ENCODE measurements at regions not wholly inside any gene's neighbourhood (a gene's known extent, or its start where the extent isn't known, plus 50 kb on each side); places are given as distances from the start of the nearest gene placed in this dataset.

DNA sequence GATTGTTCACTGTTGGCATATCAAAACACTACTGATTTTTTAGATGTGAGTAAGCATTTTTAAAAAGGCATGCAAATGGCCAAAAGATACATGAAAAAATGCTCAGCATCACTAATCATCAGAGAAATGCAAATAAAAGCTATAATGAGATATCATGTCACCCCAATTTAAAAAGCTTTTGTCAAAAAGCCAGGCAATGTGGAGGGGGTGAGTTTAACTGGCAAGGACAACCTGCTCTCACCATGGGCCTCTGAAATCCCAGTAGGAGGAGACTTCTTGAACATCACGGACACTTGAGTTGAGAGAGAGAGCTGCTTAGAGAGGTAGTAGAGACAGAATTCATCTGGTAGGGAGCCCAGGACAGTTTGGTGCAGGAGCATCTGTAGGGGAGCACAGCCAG, 347.1 kb upstream of the MPDZ start:
- CTCF ChIA-PET = no interaction called here
- peaks cover 22% of the 10 kb centered on the region for H3K9me3 Mint-ChIP-seq
- H3K27ac Mint-ChIP-seq = no peak overlapping the region
- H3K4me3 Mint-ChIP-seq = no peak overlapping the region
- H3K36me3 Mint-ChIP-seq = no peaks in the 10 kb centered on the region
- DNase-seq = no peak
- H3K4me1 Mint-ChIP-seq = no peaks in the 10 kb centered on the region
- no peaks in the 10 kb centered on the region for H3K27me3 Mint-ChIP-seq

GRCh38 chr9:13621872-13622564, 342.5 kb upstream of the MPDZ start:
- no peaks in the 10 kb centered on the region for H3K4me1 Mint-ChIP-seq
- H3K27ac Mint-ChIP-seq = no peak overlapping the region
- no peaks in the 10 kb centered on the region for H3K27me3 Mint-ChIP-seq
- H3K36me3 Mint-ChIP-seq = no peaks in the 10 kb centered on the region
- DNase-seq = no peak
- no peak overlapping the region for H3K4me3 Mint-ChIP-seq
- CTCF ChIA-PET = no interaction called here
- peaks cover 4% of the 10 kb centered on the region for H3K9me3 Mint-ChIP-seq

- H3K36me3 Mint-ChIP-seq = no peaks in the 10 kb centered on the region
- H3K27ac Mint-ChIP-seq = no peak overlapping the region
- DNase-seq = no peak
- H3K27me3 Mint-ChIP-seq = no peaks in the 10 kb centered on the region
- H3K9me3 Mint-ChIP-seq = no peaks in the 10 kb centered on the region
- no peaks in the 10 kb centered on the region for H3K4me1 Mint-ChIP-seq
- no peak overlapping the region for H3K4me3 Mint-ChIP-seq
- CTCF ChIA-PET = no interaction called here
These were observed 337.1 kb upstream of the MPDZ start for GRCh38 chr9:13616491-13617035.

GRCh38 chr9:13615660-13616490, 336.4 kb upstream of the MPDZ start:
- CTCF ChIA-PET = no interaction called here
- no peaks in the 10 kb centered on the region for H3K27me3 Mint-ChIP-seq
- DNase-seq = no peak
- H3K4me1 Mint-ChIP-seq = no peaks in the 10 kb centered on the region
- H3K27ac Mint-ChIP-seq = no peak overlapping the region
- H3K9me3 Mint-ChIP-seq = no peaks in the 10 kb centered on the region
- no peak overlapping the region for H3K4me3 Mint-ChIP-seq
- no peaks in the 10 kb centered on the region for H3K36me3 Mint-ChIP-seq

GRCh38 chr9:13614060-13614459, 334.6 kb upstream of the MPDZ start:
- no peak overlapping the region for H3K27ac Mint-ChIP-seq
- no peaks in the 10 kb centered on the region for H3K4me1 Mint-ChIP-seq
- H3K36me3 Mint-ChIP-seq = no peaks in the 10 kb centered on the region
- CTCF ChIA-PET = no interaction called here
- no peaks in the 10 kb centered on the region for H3K9me3 Mint-ChIP-seq
- no peak overlapping the region for H3K4me3 Mint-ChIP-seq
- no peaks in the 10 kb centered on the region for H3K27me3 Mint-ChIP-seq
- DNase-seq = no peak

DNA sequence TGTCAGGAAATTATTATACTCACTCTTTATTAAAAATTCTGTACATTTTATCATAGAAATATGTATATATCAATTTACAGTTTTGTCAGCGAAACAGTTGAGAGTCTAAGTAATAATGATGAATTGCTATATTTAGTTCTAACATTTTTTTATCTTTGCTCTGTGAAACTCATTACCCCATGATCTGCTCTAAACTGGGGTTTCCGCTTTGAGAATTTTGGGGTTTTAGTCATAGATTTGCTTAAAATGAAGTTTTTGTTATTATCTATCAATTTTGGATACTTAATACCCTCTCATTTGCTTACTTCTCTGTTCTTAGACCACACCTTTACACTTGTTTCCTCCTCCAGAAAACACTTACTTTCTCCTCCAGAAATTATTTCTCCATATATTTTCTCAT, 333.8 kb upstream of the MPDZ start:
- CTCF ChIA-PET = no interaction called here
- Mint-ChIP-seq H3K4me3 (no peak overlapping the region), H3K27ac (no peak overlapping the region), H3K9me3 (no peaks in the 10 kb centered on the region), H3K4me1 (no peaks in the 10 kb centered on the region), H3K27me3 (no peaks in the 10 kb centered on the region), H3K36me3 (no peaks in the 10 kb centered on the region)
- no peak for DNase-seq

DNA sequence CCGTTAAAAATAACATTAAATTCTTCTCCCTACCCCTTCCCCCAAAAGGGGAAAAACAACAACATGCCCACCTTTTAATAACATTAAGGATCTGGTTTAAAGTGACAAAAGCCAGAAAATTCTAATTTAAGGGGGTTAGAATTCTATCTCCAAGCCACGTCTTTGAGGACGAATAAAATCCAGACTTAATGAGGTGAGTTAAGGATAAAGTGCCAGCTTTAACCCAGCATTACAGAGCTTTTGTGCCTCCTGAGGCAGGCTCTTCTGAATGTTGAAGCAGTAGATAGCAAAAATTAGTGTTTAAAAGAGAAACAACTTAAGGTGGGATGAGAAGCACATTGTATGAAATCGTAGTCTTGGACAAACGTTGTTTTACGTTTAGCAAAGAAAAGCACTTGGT, 329.0 kb upstream of the MPDZ start:
- CTCF ChIA-PET = no interaction called here
- no peak overlapping the region for H3K27ac Mint-ChIP-seq
- no peak for DNase-seq
- H3K4me1 Mint-ChIP-seq = no peaks in the 10 kb centered on the region
- H3K27me3 Mint-ChIP-seq = no peaks in the 10 kb centered on the region
- peaks cover 2% of the 10 kb centered on the region for H3K9me3 Mint-ChIP-seq
- no peak overlapping the region for H3K4me3 Mint-ChIP-seq
- H3K36me3 Mint-ChIP-seq = no peaks in the 10 kb centered on the region

DNA sequence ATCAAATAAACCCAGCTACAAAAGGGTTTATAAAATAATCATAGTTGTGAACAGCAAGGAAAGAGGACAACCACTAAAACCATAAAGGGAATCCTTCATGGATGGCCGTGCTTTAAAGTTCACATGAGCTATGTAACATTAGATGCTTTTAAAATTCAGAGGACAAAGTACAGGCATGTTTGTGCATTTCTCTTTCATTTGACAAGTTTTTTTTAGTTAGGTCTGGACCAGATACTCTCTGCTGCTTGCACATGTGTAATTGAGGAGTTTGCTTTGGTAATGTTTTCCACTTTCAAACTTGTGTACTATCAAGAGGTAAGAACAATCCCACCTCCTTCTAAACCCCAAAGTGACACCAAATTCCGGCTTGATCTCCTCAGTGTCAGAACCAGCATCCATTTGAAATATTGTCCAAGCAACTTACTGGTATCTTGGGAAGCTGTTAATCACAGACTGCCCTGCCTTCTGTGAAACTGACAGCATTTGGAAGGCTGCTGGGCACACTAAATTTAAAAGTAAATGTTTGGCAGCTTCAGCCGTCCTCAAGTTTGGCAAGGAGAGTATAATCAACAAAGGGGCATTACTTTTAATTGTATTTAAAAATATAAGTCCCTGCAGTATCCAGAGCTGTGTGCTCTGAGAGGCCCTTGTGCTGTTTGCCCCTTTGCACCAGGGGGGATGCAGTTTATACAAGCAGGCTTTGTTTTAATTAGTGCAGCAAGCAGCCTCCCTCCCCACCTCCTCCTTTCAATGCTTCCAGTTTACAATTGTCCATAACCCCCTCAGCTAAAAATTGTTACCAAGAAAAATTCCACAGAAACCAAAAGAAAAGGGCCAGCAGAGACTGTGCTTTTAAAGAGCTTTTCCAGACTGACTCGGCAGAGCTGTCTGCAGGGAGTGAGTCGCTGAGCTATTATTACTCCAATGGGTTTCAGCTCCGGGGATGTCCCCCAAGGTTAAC, 328.3 kb upstream of the MPDZ start:
- Mint-ChIP-seq H3K27ac (no peak overlapping the region), H3K4me1 (no peaks in the 10 kb centered on the region), H3K9me3 (peaks cover 6% of the 10 kb centered on the region), H3K27me3 (no peaks in the 10 kb centered on the region), H3K36me3 (no peaks in the 10 kb centered on the region), H3K4me3 (no peak overlapping the region)
- no peak for DNase-seq
- CTCF ChIA-PET = no interaction called here

GRCh38 chr9:13606586-13606985, 327.1 kb upstream of the MPDZ start:
- CTCF ChIA-PET = no interaction called here
- no peak overlapping the region for H3K4me3 Mint-ChIP-seq
- H3K9me3 Mint-ChIP-seq = peaks cover 7% of the 10 kb centered on the region
- no peaks in the 10 kb centered on the region for H3K4me1 Mint-ChIP-seq
- H3K27me3 Mint-ChIP-seq = no peaks in the 10 kb centered on the region
- no peak for DNase-seq
- H3K27ac Mint-ChIP-seq = no peak overlapping the region
- H3K36me3 Mint-ChIP-seq = no peaks in the 10 kb centered on the region

GRCh38 chr9:13603921-13604320, 324.4 kb upstream of the MPDZ start:
- CTCF ChIA-PET = no interaction called here
- no peaks in the 10 kb centered on the region for H3K36me3 Mint-ChIP-seq
- H3K27me3 Mint-ChIP-seq = no peaks in the 10 kb centered on the region
- no peak overlapping the region for H3K27ac Mint-ChIP-seq
- no peaks in the 10 kb centered on the region for H3K4me1 Mint-ChIP-seq
- H3K4me3 Mint-ChIP-seq = no peak overlapping the region
- DNase-seq = no peak
- peaks cover 7% of the 10 kb centered on the region for H3K9me3 Mint-ChIP-seq

DNA sequence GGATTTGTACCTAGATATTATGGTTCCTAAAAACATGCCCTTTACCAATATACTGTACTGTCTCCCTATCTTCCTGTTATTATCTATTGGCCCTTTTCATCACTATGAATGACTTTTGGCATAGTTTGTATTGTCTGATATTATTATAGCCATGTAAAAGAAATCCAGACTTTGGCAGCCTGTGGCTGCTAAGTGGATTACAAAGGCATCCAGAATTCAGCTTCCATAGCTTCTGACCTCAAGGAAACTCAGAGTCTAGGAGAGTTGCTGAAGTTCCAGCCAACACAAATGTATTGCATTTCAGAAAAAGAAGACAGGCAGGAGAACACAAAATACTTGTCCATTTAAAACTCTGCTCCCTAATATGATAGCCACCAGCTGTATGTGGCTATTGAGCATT, 319.2 kb upstream of the MPDZ start:
- no peak overlapping the region for H3K27ac Mint-ChIP-seq
- no peaks in the 10 kb centered on the region for H3K36me3 Mint-ChIP-seq
- H3K9me3 Mint-ChIP-seq = peaks cover 5% of the 10 kb centered on the region
- no peak for DNase-seq
- no peaks in the 10 kb centered on the region for H3K4me1 Mint-ChIP-seq
- CTCF ChIA-PET = no interaction called here
- H3K27me3 Mint-ChIP-seq = no peaks in the 10 kb centered on the region
- H3K4me3 Mint-ChIP-seq = no peak overlapping the region

DNA sequence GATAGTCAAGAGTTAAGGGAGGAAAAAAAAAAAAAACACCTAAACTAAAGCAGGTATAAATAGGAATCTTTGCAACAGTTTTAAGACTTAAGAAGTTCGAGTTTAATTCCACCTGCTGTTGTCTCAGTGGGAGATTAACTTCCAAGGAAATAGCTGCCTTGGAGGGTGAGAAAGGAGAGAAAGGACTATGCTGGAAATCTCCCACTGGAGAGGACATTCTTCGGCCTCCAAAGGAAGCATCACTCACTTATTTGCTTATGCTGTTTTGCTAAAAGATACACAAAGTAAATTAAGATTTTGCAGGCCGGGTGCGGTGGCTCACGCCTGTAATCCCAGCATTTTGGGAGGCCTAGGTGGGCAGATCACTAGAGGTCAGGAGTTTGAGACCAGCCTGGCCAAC, 317.9 kb upstream of the MPDZ start:
- H3K27ac Mint-ChIP-seq = no peak overlapping the region
- H3K36me3 Mint-ChIP-seq = no peaks in the 10 kb centered on the region
- H3K9me3 Mint-ChIP-seq = no peaks in the 10 kb centered on the region
- CTCF ChIA-PET = no interaction called here
- H3K27me3 Mint-ChIP-seq = no peaks in the 10 kb centered on the region
- H3K4me3 Mint-ChIP-seq = no peak overlapping the region
- DNase-seq = no peak
- no peaks in the 10 kb centered on the region for H3K4me1 Mint-ChIP-seq

GRCh38 chr9:13597004-13597403, 317.5 kb upstream of the MPDZ start:
- no peak overlapping the region for H3K4me3 Mint-ChIP-seq
- no peaks in the 10 kb centered on the region for H3K27me3 Mint-ChIP-seq
- CTCF ChIA-PET = no interaction called here
- no peaks in the 10 kb centered on the region for H3K4me1 Mint-ChIP-seq
- no peaks in the 10 kb centered on the region for H3K36me3 Mint-ChIP-seq
- H3K27ac Mint-ChIP-seq = no peak overlapping the region
- H3K9me3 Mint-ChIP-seq = no peaks in the 10 kb centered on the region
- no peak for DNase-seq

GRCh38 chr9:13596383-13596970, 317.0 kb upstream of the MPDZ start:
- no peaks in the 10 kb centered on the region for H3K27me3 Mint-ChIP-seq
- no peaks in the 10 kb centered on the region for H3K9me3 Mint-ChIP-seq
- DNase-seq = no peak
- H3K4me3 Mint-ChIP-seq = no peak overlapping the region
- H3K4me1 Mint-ChIP-seq = no peaks in the 10 kb centered on the region
- no peaks in the 10 kb centered on the region for H3K36me3 Mint-ChIP-seq
- CTCF ChIA-PET = no interaction called here
- no peak overlapping the region for H3K27ac Mint-ChIP-seq

Measured in activated naive CD4-positive, alpha-beta T cell treated with anti-CD3 and anti-CD28 coated beads, Interleukin-2, amount 10 ng/mL, durations not matched to agents 7 days and 5 days (primary cell).